ENCODE measurements at regions not wholly inside any gene's neighbourhood (a gene's known extent, or its start where the extent isn't known, plus 50 kb on each side); places are given as distances from the start of the nearest gene placed in this dataset.
A peak's percentile ranks its signal among the peaks of the same experiment; 100 is the strongest.

- Histone ChIP-seq H3K4me3 (no peak overlapping the region), H3K36me3 (no peaks in the 10 kb centered on the region), H3K27ac (no peak overlapping the region), H3K4me1 (0 out of 2 replicates have a peak, but pooled peaks cover 5% of the 10 kb centered on the region), H3K9me3 (replicated peaks) (no peaks in the 10 kb centered on the region), H3K27me3 (no peaks in the 10 kb centered on the region)
- no peak for DNase-seq
These were observed 685.0 kb downstream of the CETN3 start for GRCh38 chr5:89724379-89725095.

- H3K27ac ChIP-seq, result no peak overlapping the region
- H3K36me3 ChIP-seq, result no peaks in the 10 kb centered on the region
- H3K4me1 ChIP-seq, result 0 out of 2 replicates have a peak, but pooled peaks cover 5% of the 10 kb centered on the region
- no peaks in the 10 kb centered on the region for H3K27me3 ChIP-seq
- no peak overlapping the region for H3K4me3 ChIP-seq
- no peak for DNase-seq
- H3K9me3 ChIP-seq (replicated peaks), result no peaks in the 10 kb centered on the region
These were observed 685.6 kb downstream of the CETN3 start for GRCh38 chr5:89723907-89724306.

- DNase-seq, result peak; percentile 9 to 25
- H3K9me3 ChIP-seq (replicated peaks), result no peaks in the 10 kb centered on the region
- H3K27me3 ChIP-seq, result no peaks in the 10 kb centered on the region
- H3K36me3 ChIP-seq, result no peaks in the 10 kb centered on the region
- 0 out of 2 replicates have a peak, but pooled peaks cover 5% of the 10 kb centered on the region for H3K4me1 ChIP-seq
- H3K4me3 ChIP-seq, result no peak overlapping the region
- H3K27ac ChIP-seq, result no peak overlapping the region
These were observed 687.0 kb downstream of the CETN3 start for GRCh38 chr5:89722538-89722937.

GRCh38 chr5:89721931-89722330 is 687.6 kb downstream of the CETN3 start:
- Histone ChIP-seq H3K27ac (no peak overlapping the region), H3K4me3 (no peak overlapping the region), H3K27me3 (no peaks in the 10 kb centered on the region), H3K36me3 (no peaks in the 10 kb centered on the region), H3K9me3 (replicated peaks) (no peaks in the 10 kb centered on the region), H3K4me1 (0 out of 2 replicates have a peak, but pooled peaks cover 5% of the 10 kb centered on the region)
- no peak for DNase-seq

GRCh38 chr5:89721353-89721752 is 688.2 kb downstream of the CETN3 start:
- H3K27me3 ChIP-seq, result no peaks in the 10 kb centered on the region
- H3K4me3 ChIP-seq, result no peak overlapping the region
- H3K9me3 ChIP-seq (replicated peaks), result no peaks in the 10 kb centered on the region
- DNase-seq, result peak in 1 of 2 experiments; percentile 16
- no peak overlapping the region for H3K27ac ChIP-seq
- H3K4me1 ChIP-seq, result 0 out of 2 replicates have a peak, but pooled peaks cover 5% of the 10 kb centered on the region
- H3K36me3 ChIP-seq, result no peaks in the 10 kb centered on the region

GRCh38 chr5:89712134-89712700 is 697.3 kb downstream of the CETN3 start:
- DNase-seq, result no peak
- no peaks in the 10 kb centered on the region for H3K36me3 ChIP-seq
- H3K4me3 ChIP-seq, result no peak overlapping the region
- H3K27me3 ChIP-seq, result no peaks in the 10 kb centered on the region
- H3K4me1 ChIP-seq, result no peaks in the 10 kb centered on the region
- no peaks in the 10 kb centered on the region for H3K9me3 ChIP-seq (replicated peaks)
- H3K27ac ChIP-seq, result no peak overlapping the region

GRCh38 chr5:89711526-89711925 is 698.0 kb downstream of the CETN3 start:
- Histone ChIP-seq H3K27me3 (no peaks in the 10 kb centered on the region), H3K36me3 (no peaks in the 10 kb centered on the region), H3K4me3 (no peak overlapping the region), H3K9me3 (replicated peaks) (no peaks in the 10 kb centered on the region), H3K4me1 (no peaks in the 10 kb centered on the region), H3K27ac (no peak overlapping the region)
- no peak for DNase-seq

- Histone ChIP-seq H3K4me3 (no peak overlapping the region), H3K9me3 (replicated peaks) (no peaks in the 10 kb centered on the region), H3K36me3 (no peaks in the 10 kb centered on the region), H3K27me3 (no peaks in the 10 kb centered on the region), H3K4me1 (no peaks in the 10 kb centered on the region), H3K27ac (no peak overlapping the region)
- DNase-seq, result no peak
These were observed 699.5 kb downstream of the CETN3 start for GRCh38 chr5:89710006-89710405.

GRCh38 chr5:89707891-89708290 is 701.7 kb downstream of the CETN3 start:
- no peaks in the 10 kb centered on the region for H3K36me3 ChIP-seq
- peaks cover 13% of the 10 kb centered on the region for H3K4me1 ChIP-seq
- no peaks in the 10 kb centered on the region for H3K27me3 ChIP-seq
- no peak for DNase-seq
- no peak overlapping the region for H3K4me3 ChIP-seq
- H3K9me3 ChIP-seq (replicated peaks), result no peaks in the 10 kb centered on the region
- no peak overlapping the region for H3K27ac ChIP-seq

- Histone ChIP-seq H3K9me3 (replicated peaks) (no peaks in the 10 kb centered on the region), H3K27ac (no peak overlapping the region), H3K4me1 (peaks cover 13% of the 10 kb centered on the region), H3K4me3 (no peak overlapping the region), H3K27me3 (no peaks in the 10 kb centered on the region), H3K36me3 (no peaks in the 10 kb centered on the region)
- no peak for DNase-seq
These were observed 702.8 kb downstream of the CETN3 start for GRCh38 chr5:89706731-89707130.

- no peaks in the 10 kb centered on the region for H3K36me3 ChIP-seq
- H3K9me3 ChIP-seq (replicated peaks), result no peaks in the 10 kb centered on the region
- DNase-seq, result peak; percentile 11 to 47
- H3K27me3 ChIP-seq, result no peaks in the 10 kb centered on the region
- H3K4me1 ChIP-seq, result peaks cover 13% of the 10 kb centered on the region
- H3K27ac ChIP-seq, result peak overlapping the region; percentile 12; the same call in 1 of the 2 replicates
- no peak overlapping the region for H3K4me3 ChIP-seq
These were observed 705.7 kb downstream of the CETN3 start for GRCh38 chr5:89703817-89704216.

GRCh38 chr5:89698028-89698427 is 711.5 kb downstream of the CETN3 start:
- no peak overlapping the region for H3K4me3 ChIP-seq
- H3K36me3 ChIP-seq, result no peaks in the 10 kb centered on the region
- DNase-seq, result no peak
- H3K4me1 ChIP-seq, result no peaks in the 10 kb centered on the region
- no peaks in the 10 kb centered on the region for H3K9me3 ChIP-seq (replicated peaks)
- no peaks in the 10 kb centered on the region for H3K27me3 ChIP-seq
- no peak overlapping the region for H3K27ac ChIP-seq

GRCh38 chr5:89697581-89697980 is 712.0 kb downstream of the CETN3 start:
- no peaks in the 10 kb centered on the region for H3K4me1 ChIP-seq
- no peaks in the 10 kb centered on the region for H3K27me3 ChIP-seq

GRCh38 chr5:89695371-89695770 is 714.2 kb downstream of the CETN3 start:
- H3K27me3 ChIP-seq, result no peaks in the 10 kb centered on the region
- no peaks in the 10 kb centered on the region for H3K36me3 ChIP-seq
- H3K9me3 ChIP-seq (replicated peaks), result no peaks in the 10 kb centered on the region
- H3K4me3 ChIP-seq, result no peak overlapping the region
- no peak for DNase-seq
- no peak overlapping the region for H3K27ac ChIP-seq
- no peaks in the 10 kb centered on the region for H3K4me1 ChIP-seq

More at GRCh38 chr5:89697581-89697980, 712.0 kb downstream of the CETN3 start:
- DNase-seq, result no peak
- Histone ChIP-seq H3K4me3 (no peak overlapping the region), H3K9me3 (replicated peaks) (no peaks in the 10 kb centered on the region), H3K27ac (no peak overlapping the region), H3K36me3 (no peaks in the 10 kb centered on the region)

GRCh38 chr5:89694026-89694550 is 715.5 kb downstream of the CETN3 start:
- no peak for DNase-seq
- Histone ChIP-seq H3K27me3 (no peaks in the 10 kb centered on the region), H3K4me3 (no peak overlapping the region), H3K36me3 (no peaks in the 10 kb centered on the region), H3K27ac (no peak overlapping the region), H3K9me3 (replicated peaks) (no peaks in the 10 kb centered on the region), H3K4me1 (no peaks in the 10 kb centered on the region)
